ENCODE measurements at regions not wholly inside any gene's neighbourhood (a gene's known extent, or its start where the extent isn't known, plus 50 kb on each side); places are given as distances from the start of the nearest gene placed in this dataset.

DNA sequence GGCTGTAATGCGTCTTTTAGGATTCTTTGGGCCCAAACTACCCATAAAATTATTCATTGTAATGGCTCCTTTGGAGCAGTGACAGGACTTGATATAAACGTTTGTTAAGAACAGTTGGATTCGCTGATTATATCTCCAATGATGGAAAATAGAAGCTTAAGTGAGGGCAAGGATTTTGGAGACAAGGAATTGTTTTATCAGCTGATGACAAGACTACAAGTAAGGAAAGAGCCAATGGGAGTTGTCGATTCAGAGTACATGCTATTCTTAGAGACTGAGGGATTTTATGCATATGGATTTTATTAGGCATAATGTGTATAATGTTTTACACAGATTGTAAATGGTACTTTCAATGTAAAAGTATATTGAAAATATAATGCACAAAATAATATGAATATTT is 425.5 kb upstream of the RIOK2 start:
- DNase-seq (ENCODE audit: low spot score), result no peak
- TF ChIP-seq CTCF (IDR thresholded peaks at IDR 0.05; ENCODE audit: extremely low read depth, missing control alignments), result no peak

- no peak for DNase-seq (ENCODE audit: low spot score)
- no peak for TF ChIP-seq CTCF (IDR thresholded peaks at IDR 0.05; ENCODE audit: extremely low read depth, missing control alignments)
These were observed 435.7 kb upstream of the RIOK2 start for GRCh38 chr5:97618721-97619120.

- DNase-seq (ENCODE audit: low spot score), result no peak
These were observed 440.4 kb upstream of the RIOK2 start for GRCh38 chr5:97623441-97623840.

GRCh38 chr5:97624886-97625285 is 441.8 kb upstream of the RIOK2 start:
- no peak for TF ChIP-seq CTCF (IDR thresholded peaks at IDR 0.05; ENCODE audit: extremely low read depth, missing control alignments)
- DNase-seq (ENCODE audit: low spot score), result no peak

More at GRCh38 chr5:97623441-97623840, 440.4 kb upstream of the RIOK2 start:
- no peak for TF ChIP-seq CTCF (IDR thresholded peaks at IDR 0.05; ENCODE audit: extremely low read depth, missing control alignments)

DNA sequence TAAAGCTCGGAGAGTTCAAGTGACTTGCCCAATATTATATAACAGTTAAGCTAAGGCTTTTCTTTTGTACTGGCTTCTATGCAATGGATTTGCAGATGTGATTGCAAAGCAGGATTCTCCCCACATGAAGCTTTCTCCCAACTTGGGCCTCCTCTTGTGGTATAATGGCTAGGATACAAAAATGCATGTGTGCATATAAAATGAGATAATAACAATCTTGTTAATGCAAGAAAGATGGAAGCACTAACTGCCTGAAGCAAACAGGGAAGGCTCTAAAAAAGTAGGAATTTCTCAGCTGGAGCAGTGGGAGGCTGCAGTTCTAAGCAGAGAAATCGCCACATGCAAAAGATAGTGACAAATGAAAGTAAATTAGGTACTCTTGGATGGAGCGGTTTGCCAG is 444.2 kb upstream of the RIOK2 start:
- TF ChIP-seq CTCF (IDR thresholded peaks at IDR 0.05; ENCODE audit: extremely low read depth, missing control alignments), result no peak
- no peak for DNase-seq (ENCODE audit: low spot score)

DNA sequence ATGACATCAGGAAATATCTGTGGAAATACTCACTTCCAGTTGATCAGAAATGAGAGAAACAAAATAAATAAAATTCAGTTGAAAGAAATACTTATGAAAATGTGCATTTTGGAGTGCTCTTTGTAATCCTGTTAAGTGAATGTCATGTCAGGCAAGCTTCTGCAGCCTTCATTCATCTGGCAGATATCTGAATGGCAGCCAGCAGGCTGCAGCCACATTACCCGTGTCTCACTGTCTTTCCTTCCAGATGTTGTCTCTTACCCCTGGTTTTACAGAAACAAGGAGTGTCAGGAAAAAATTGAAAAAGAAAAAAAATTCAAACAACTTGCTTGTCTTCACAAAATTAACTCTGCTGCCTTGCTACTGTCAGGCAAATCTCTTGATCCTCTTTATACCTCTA is 445.0 kb upstream of the RIOK2 start:
- TF ChIP-seq CTCF (IDR thresholded peaks at IDR 0.05; ENCODE audit: extremely low read depth, missing control alignments), result no peak
- no peak for DNase-seq (ENCODE audit: low spot score)

DNA sequence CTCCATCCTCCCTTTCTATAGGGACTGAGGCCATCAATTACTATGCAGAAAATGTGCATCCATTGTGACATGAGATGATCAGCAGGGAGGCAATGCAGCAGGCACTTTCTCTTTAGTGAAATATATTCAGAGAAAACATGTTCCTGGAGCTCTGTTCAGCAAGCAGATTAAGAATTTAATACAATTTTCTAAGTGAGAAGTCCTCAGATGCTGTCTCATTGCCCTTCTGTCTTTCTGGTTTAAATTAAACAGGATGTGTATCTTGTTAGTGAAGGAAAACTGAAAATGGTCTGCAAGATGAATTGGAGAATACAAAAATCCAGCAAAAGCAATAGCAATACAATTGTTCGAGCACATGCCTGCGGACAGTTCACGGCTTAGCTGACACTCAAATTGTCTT is 445.8 kb upstream of the RIOK2 start:
- no peak for DNase-seq (ENCODE audit: low spot score)
- TF ChIP-seq CTCF (IDR thresholded peaks at IDR 0.05; ENCODE audit: extremely low read depth, missing control alignments), result no peak

Data from GM20000 (cell line).